IMR-90 (cell line): ENCODE measurements at regions not wholly inside any gene's neighbourhood (a gene's known extent, or its start where the extent isn't known, plus 50 kb on each side); places are given as distances from the start of the nearest gene placed in this dataset.

ENCODE experiments used
- ATAC-seq: fragments of 200-7000 bp; cut with Tn5 transposase; 2 replicates; pipeline ENCODE4 v1.9.1; 2020; ENCODE audit warnings: low read depth, mild to moderate bottlenecking, moderate library complexity
- BruUV-seq: library from RNA; stranded (reverse); fragments of 400-500 nt; replicated peaks from 2 replicates; lab custom pipeline; 2021; lab: Mats Ljungman, UMichigan
- CTCF ChIA-PET: fragments of 300-600 bp; formaldehyde crosslinking; extraction: SDS; loops from one replicate; lab custom pipeline; 2021; ENCODE audit warnings: antibody characterized with exemption; lab: Yijun Ruan, JAX
- POLR2A ChIA-PET: fragments of 300-600 bp; sonication (Branson Sonifier 250); formaldehyde crosslinking; loops from one replicate; lab custom pipeline; 2022; ENCODE audit warnings: antibody characterized with exemption; ENCODE audit not compliant: unreplicated experiment; lab: Charles Lee
- DNase-seq: peaks from one replicate; pipeline ENCODE4 v3.0.0; 2013
- H2AFZ ChIP-seq: replicated peaks from 2 replicates; pipeline ENCODE3; 2013; ENCODE audit warnings: low read length, mild to moderate bottlenecking; ENCODE audit not compliant: poor library complexity
- H2AK5ac ChIP-seq: 2 replicates; pipeline ENCODE4 v1.6.1; 2013; ENCODE audit warnings: low read depth, low read length, inconsistent platforms
- H2AK9ac ChIP-seq: replicated peaks from 2 replicates; pipeline ENCODE3; 2013; ENCODE audit warnings: mild to moderate bottlenecking, low read depth, low read length, moderate library complexity; ENCODE audit not compliant: poor library complexity
- H2BK120ac ChIP-seq: 2 replicates; pipeline ENCODE4 v1.6.1; 2013; ENCODE audit warnings: low read depth, low read length, inconsistent platforms
- H2BK15ac ChIP-seq: 3 replicates; pipeline ENCODE4 v1.6.1; 2013; ENCODE audit warnings: low read depth, low read length, inconsistent platforms
- H2BK20ac ChIP-seq: 2 replicates; pipeline ENCODE4 v1.6.1; 2013; ENCODE audit warnings: low read depth, mild to moderate bottlenecking, inconsistent platforms, low read length, moderate library complexity
- H2BK5ac ChIP-seq: 2 replicates; pipeline ENCODE4 v1.6.1; 2013; ENCODE audit warnings: mild to moderate bottlenecking, low read depth, low read length, inconsistent platforms; ENCODE audit not compliant: poor library complexity, severe bottlenecking
- H3K14ac ChIP-seq: replicated peaks from 2 replicates; pipeline ENCODE4 v1.6.1; 2013; ENCODE audit warnings: low read depth, low read length, inconsistent platforms
- H3K18ac ChIP-seq: 2 replicates; pipeline ENCODE4 v1.6.1; 2013; ENCODE audit warnings: low read depth, low read length, control low read depth
- H3K23ac ChIP-seq: 2 replicates; pipeline ENCODE4 v1.6.1; 2013; ENCODE audit warnings: low read depth, low read length, inconsistent platforms
- H3K27ac ChIP-seq: 2 replicates; pipeline ENCODE4 v1.5.1; 2013; ENCODE audit warnings: mild to moderate bottlenecking, control low read depth, low read length; ENCODE audit not compliant: insufficient read depth
- H3K27me3 ChIP-seq: 2 replicates; pipeline ENCODE4 v1.6.1; 2013; ENCODE audit warnings: low read length; ENCODE audit not compliant: control insufficient read depth, insufficient read depth
- H3K36me3 ChIP-seq: 2 replicates; pipeline ENCODE4 v1.6.1; 2013; ENCODE audit warnings: low read length, mixed read lengths; ENCODE audit not compliant: control insufficient read depth, insufficient read depth
- H3K4ac ChIP-seq: 2 replicates; pipeline ENCODE4 v1.6.1; 2013; ENCODE audit warnings: low read depth, low read length, inconsistent platforms
- H3K4me1 ChIP-seq: 2 replicates; pipeline ENCODE4 v1.6.1; 2013; ENCODE audit warnings: low read length, mixed read lengths; ENCODE audit not compliant: control insufficient read depth, insufficient read depth
- H3K4me2 ChIP-seq: 2 replicates; pipeline ENCODE4 v1.6.1; 2013; ENCODE audit warnings: low read depth, mild to moderate bottlenecking, control low read depth, low read length, moderate library complexity
- H3K4me3 ChIP-seq: 2 replicates; pipeline ENCODE4 v1.5.1; 2013; ENCODE audit warnings: low read depth, mild to moderate bottlenecking, control low read depth, low read length, moderate library complexity; ENCODE audit not compliant: insufficient read depth
- H3K56ac ChIP-seq: 2 replicates; pipeline ENCODE4 v1.6.1; 2013; ENCODE audit warnings: low read length, inconsistent platforms; ENCODE audit not compliant: insufficient read depth; ENCODE audit errors: extremely low read depth
- H3K79me1 ChIP-seq, 2 experiments: 2 replicates each; pipeline ENCODE4 v1.6.1; 2013; ENCODE audit warnings: low read length in 2 of 2, inconsistent platforms in 1 of 2, low read depth in 1 of 2
- H3K9ac ChIP-seq: 2 replicates; pipeline ENCODE4 v1.6.1; 2013; ENCODE audit warnings: low read depth, low read length, control low read depth
- H3K9me1 ChIP-seq: 2 replicates; pipeline ENCODE4 v1.6.1; 2013; ENCODE audit warnings: low read length, inconsistent platforms; ENCODE audit not compliant: insufficient read depth
- H3K9me3 ChIP-seq: 2 replicates; pipeline ENCODE4 v1.6.1; 2013; ENCODE audit warnings: low read length; ENCODE audit not compliant: control insufficient read depth, insufficient read depth
- H4K20me1 ChIP-seq: 2 replicates; pipeline ENCODE4 v1.6.1; 2013; ENCODE audit warnings: low read length, inconsistent platforms; ENCODE audit not compliant: insufficient read depth
- H4K5ac ChIP-seq: 2 replicates; pipeline ENCODE4 v1.6.1; 2013; ENCODE audit warnings: mild to moderate bottlenecking, low read depth, low read length, control low read depth
- H4K8ac ChIP-seq, 2 experiments: 2 replicates each; pipeline ENCODE4 v1.6.1; 2013; ENCODE audit warnings: low read depth in 2 of 2, low read length in 2 of 2, control low read depth in 1 of 2, inconsistent platforms in 1 of 2
- H4K91ac ChIP-seq: 2 replicates; pipeline ENCODE4 v1.6.1; 2013; ENCODE audit warnings: low read depth, low read length, inconsistent platforms; ENCODE audit not compliant: insufficient read depth
- MXI1 ChIP-seq: IDR thresholded peaks from 2 replicates; pipeline ENCODE4 v1.6.1; 2012; ENCODE audit warnings: low read depth, mild to moderate bottlenecking, low read length, moderate library complexity, borderline replicate concordance
- RCOR1 ChIP-seq: IDR thresholded peaks from 2 replicates; pipeline ENCODE4 v1.6.1; 2012; ENCODE audit warnings: mild to moderate bottlenecking, low read length, improper control_type of control experiment; ENCODE audit not compliant: insufficient replicate concordance
- WGBS, 2 experiments: methylation state at CpG; one replicate each; pipeline versions ENCODE4 v1.1.5 to v1.1.7; 2013; ENCODE audit warnings: missing lambda C conversion rate in 2 of 2; ENCODE audit not compliant: insufficient read length in 1 of 2; ENCODE audit errors: extremely low coverage in 2 of 2; 5-methylcytosine and 5-hydroxymethylcytosine counted together
- dilution Hi-C: fragments of 300-500 bp; cut with HindIII; formaldehyde crosslinking; loops from one replicate; pipeline ENCODE4 v1.14.3; 2018; ENCODE audit warnings: low sequenced_read_pairs; ENCODE audit not compliant: unreplicated experiment
- in situ Hi-C: fragments of 300-500 bp; cut with MboI; formaldehyde crosslinking; loops from 3 replicates; pipeline ENCODE4 v1.14.3; 2019; ENCODE audit warnings: low sequenced_read_pairs, inconsistent platforms, mixed read lengths
- intact Hi-C: fragments of 100-400 bp; cut with micrococcal nuclease; formaldehyde crosslinking; loops from 2 replicates; pipeline ENCODE4 v1.10.0; 2022

DNA sequence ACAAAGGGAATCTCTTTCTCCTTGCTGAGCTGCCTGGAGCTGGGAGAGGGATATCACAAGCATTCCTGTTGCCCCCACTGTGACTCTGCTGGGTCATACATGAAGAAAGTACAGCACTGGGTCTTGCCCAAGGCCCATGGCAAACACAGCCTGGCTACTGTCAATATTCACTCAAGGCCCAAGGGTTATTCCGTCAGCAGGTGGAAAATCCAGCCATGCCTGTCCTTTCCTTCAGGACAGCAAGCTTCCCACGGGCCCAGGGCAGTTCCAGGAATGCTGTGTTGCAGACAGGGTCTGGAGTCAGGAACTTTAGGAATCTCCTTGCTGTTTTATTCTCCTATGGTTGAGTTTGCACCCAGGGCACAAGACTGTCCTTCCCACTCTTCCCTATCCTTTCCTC lies 106.8 kb downstream of the TNFSF13B start:
- dilution Hi-C loops (no loop called here), intact Hi-C loops (no loop called here), in situ Hi-C loops (no loop called here)
- H2BK5ac ChIP-seq: no peak overlapping the region
- H3K18ac ChIP-seq: no peak overlapping the region
- ATAC-seq (no peak), DNase-seq (no peak)
- no TSS peak for BruUV-seq
- no peak overlapping the region for H3K23ac ChIP-seq
- ChIA-PET POLR2A (no interaction called here), CTCF (no interaction called here)
- H3K4me2 ChIP-seq: no peak overlapping the region
- no peak overlapping the region for H2BK15ac ChIP-seq
- no peak overlapping the region for H2AK5ac ChIP-seq
- H2AK9ac ChIP-seq: no peak overlapping the region
- no peak overlapping the region for H3K4me3 ChIP-seq
- no peak overlapping the region for H4K8ac ChIP-seq
- no peak overlapping the region for H2BK20ac ChIP-seq
- H3K79me1 ChIP-seq: no peaks in the 10 kb centered on the region
- TF ChIP-seq RCOR1 (no peak), MXI1 (no peak)
- H3K4me1 ChIP-seq: no peaks in the 10 kb centered on the region
- no peak overlapping the region for H3K14ac ChIP-seq
- H4K91ac ChIP-seq: no peak overlapping the region
- H3K27ac ChIP-seq: no peak overlapping the region
- H3K27me3 ChIP-seq: no peaks in the 10 kb centered on the region
- 0% methylated on average over 1 of the region's 2 CpGs; no CpG with 5 or more reads in 1 of the 2 experiments for WGBS, 2 experiments
- H3K4ac ChIP-seq: no peak overlapping the region
- H3K9ac ChIP-seq: no peak overlapping the region
- H4K20me1 ChIP-seq: no peaks in the 10 kb centered on the region
- no peak overlapping the region for H2BK120ac ChIP-seq
- H2AFZ ChIP-seq: peak overlapping the region; percentile 19
- no peaks in the 10 kb centered on the region for H3K36me3 ChIP-seq
- no peak overlapping the region for H3K56ac ChIP-seq
- H4K5ac ChIP-seq: no peak overlapping the region
- H3K9me3 ChIP-seq: peaks cover 2% of the 10 kb centered on the region; the same call in 1 of the 2 replicates
- no peaks in the 10 kb centered on the region for H3K9me1 ChIP-seq
